ENCODE measurements at regions not wholly inside any gene's neighbourhood (a gene's known extent, or its start where the extent isn't known, plus 50 kb on each side); places are given as distances from the start of the nearest gene placed in this dataset.

DNA sequence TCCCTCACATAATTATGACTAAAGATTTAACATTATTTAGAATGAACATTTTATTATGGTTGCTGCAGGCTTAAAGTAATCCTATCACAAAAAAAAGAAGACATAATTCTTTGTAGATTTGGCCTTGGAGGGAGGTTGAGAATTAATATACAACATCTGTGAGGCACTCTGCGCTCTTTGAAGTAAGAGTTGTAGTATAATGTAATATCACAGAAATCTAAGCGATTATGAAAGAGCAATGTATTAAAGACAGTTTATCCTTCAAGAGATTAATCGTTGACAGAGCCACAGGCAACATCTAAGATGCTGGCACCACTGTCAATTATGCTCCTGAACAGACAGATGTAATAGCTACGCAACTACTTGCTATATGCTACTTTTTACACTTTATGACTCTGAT, 946.8 kb downstream of the GRIK2 start:
- H3K9me3 ChIP-seq (replicated peaks; ENCODE audit: control insufficient read depth, insufficient read depth, low read length), result no peaks in the 10 kb centered on the region
- no peak overlapping the region for H3K27ac ChIP-seq (ENCODE audit: control insufficient read depth, insufficient read depth)
- CTCF ChIA-PET, result no interaction called here
- no peaks in the 10 kb centered on the region for H3K4me1 ChIP-seq (ENCODE audit: control insufficient read depth, insufficient read depth, low read length)
- no peaks in the 10 kb centered on the region for H3K79me2 ChIP-seq (ENCODE audit: control insufficient read depth, insufficient read depth, low read length)
- no peak for ATAC-seq
- H2AFZ ChIP-seq (ENCODE audit: control insufficient read depth, low read depth, low read length), result no peak overlapping the region
- RAD21 ChIA-PET (ENCODE audit: unreplicated experiment), result no interaction called here
- no peak for DNase-seq (ENCODE audit: low read depth, low spot score)
- no TSS peak for BruUV-seq (replicated peaks)
- no peak overlapping the region for H3K4me2 ChIP-seq (ENCODE audit: control insufficient read depth, insufficient read depth)
- in situ Hi-C loops (cut with MboI) (no loop called here), intact Hi-C loops (cut with micrococcal nuclease; ENCODE audit: unreplicated experiment) (no loop called here)
- H3K36me3 ChIP-seq (ENCODE audit: control insufficient read depth in 2 of 2, insufficient read depth in 2 of 2, low read length in 1 of 2), result no peaks in the 10 kb centered on the region
- SMC1A ChIA-PET (ENCODE audit: uncharacterized antibody, unreplicated experiment), result no interaction called here
- POLR2A ChIA-PET, result no interaction called here
- WGBS (ENCODE audit: insufficient coverage, insufficient replicate concordance, low lambda C conversion rate, missing lambda C conversion rate), result 27% methylated on average over 4 of the region's 4 CpGs
- TF ChIP-seq, protein P1, sequence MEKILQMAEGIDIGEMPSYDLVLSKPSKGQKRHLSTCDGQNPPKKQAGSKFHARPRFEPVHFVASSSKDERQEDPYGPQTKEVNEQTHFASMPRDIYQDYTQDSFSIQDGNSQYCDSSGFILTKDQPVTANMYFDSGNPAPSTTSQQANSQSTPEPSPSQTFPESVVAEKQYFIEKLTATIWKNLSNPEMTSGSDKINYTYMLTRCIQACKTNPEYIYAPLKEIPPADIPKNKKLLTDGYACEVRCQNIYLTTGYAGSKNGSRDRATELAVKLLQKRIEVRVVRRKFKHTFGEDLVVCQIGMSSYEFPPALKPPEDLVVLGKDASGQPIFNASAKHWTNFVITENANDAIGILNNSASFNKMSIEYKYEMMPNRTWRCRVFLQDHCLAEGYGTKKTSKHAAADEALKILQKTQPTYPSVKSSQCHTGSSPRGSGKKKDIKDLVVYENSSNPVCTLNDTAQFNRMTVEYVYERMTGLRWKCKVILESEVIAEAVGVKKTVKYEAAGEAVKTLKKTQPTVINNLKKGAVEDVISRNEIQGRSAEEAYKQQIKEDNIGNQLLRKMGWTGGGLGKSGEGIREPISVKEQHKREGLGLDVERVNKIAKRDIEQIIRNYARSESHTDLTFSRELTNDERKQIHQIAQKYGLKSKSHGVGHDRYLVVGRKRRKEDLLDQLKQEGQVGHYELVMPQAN (conservative IDR thresholded peaks at IDR 0.05), result no peak
- TF ChIP-seq, protein P2, sequence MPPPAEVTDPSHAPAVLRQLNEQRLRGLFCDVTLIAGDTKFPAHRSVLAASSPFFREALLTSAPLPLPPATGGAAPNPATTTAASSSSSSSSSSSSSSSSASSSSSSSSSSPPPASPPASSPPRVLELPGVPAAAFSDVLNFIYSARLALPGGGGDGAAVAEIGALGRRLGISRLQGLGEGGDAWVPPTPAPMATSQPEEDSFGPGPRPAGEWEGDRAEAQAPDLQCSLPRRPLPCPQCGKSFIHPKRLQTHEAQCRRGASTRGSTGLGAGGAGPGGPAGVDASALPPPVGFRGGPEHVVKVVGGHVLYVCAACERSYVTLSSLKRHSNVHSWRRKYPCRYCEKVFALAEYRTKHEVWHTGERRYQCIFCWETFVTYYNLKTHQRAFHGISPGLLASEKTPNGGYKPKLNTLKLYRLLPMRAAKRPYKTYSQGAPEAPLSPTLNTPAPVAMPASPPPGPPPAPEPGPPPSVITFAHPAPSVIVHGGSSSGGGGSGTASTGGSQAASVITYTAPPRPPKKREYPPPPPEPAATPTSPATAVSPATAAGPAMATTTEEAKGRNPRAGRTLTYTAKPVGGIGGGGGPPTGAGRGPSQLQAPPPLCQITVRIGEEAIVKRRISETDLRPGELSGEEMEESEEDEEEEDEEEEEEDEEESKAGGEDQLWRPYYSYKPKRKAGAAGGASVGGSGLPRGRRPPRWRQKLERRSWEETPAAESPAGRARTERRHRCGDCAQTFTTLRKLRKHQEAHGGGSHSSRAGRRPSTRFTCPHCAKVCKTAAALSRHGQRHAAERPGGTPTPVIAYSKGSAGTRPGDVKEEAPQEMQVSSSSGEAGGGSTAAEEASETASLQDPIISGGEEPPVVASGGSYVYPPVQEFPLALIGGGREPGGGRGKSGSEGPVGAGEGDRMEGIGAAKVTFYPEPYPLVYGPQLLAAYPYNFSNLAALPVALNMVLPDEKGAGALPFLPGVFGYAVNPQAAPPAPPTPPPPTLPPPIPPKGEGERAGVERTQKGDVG (CRISPR knock-in tag; IDR thresholded peaks at IDR 0.05), result no peak
- TF ChIP-seq SMARCA5 (IDR thresholded peaks at IDR 0.05), result no peak
- TF ChIP-seq CREB1 (IDR thresholded peaks at IDR 0.05; ENCODE audit: low read depth), result no peak
- no peak for TF ChIP-seq NR2F1 (conservative IDR thresholded peaks at IDR 0.05)
- H3K4me3 ChIP-seq, result no peak overlapping the region
- no peaks in the 10 kb centered on the region for H4K20me1 ChIP-seq (ENCODE audit: control insufficient read depth, insufficient read depth)
- no peak overlapping the region for H3K9ac ChIP-seq (ENCODE audit: control insufficient read depth, insufficient read depth, low read length)
- H3K27me3 ChIP-seq (replicated peaks in 1 of 2; ENCODE audit: control insufficient read depth in 2 of 2, insufficient read depth in 2 of 2, low read length in 1 of 2), result no peaks in the 10 kb centered on the region
- no peak for FAIRE-seq
